ENCODE measurements at regions not wholly inside any gene's neighbourhood (a gene's known extent, or its start where the extent isn't known, plus 50 kb on each side); places are given as distances from the start of the nearest gene placed in this dataset.

DNA sequence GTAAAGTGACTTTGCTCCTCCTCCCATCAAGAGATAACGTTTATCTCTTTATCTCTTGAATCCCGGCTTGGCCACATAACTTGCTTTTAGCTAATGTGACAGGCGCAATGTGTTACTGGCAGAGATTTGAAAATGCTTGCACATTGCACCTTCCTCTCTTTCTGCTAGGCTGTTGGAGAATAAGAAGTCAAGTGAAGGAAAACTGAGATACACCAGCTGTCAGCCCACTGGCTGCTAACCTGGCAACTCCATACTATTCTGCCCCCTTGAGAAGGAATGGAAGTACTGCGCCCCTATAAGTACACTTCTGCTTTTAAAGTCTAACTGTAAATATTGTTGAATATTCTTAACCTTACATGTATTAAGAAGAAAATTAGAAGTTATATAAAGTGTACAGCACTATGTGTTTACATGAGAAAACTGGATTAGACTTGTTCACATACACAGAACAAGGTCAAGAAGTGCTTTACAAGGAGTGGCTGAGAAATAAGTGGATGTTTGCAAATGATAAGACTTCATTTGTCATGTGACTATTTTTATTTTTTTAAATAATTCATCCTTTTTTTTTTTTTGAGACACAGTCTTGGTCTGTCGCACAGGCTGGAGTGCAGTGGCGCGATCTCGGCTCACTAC, 424.5 kb upstream of the CTSO start:
- dilution Hi-C loops (cut with MboI; ENCODE audit: extremely low pct_ligation_motif_present, low sequenced_read_pairs) (no loop called here), intact Hi-C loops (cut with micrococcal nuclease) (loop anchor here (5.0 kb wide), 3 partner anchors 211 to 976 kb away; no protein-coding TSS in a partner anchor)
- ChIA-PET CTCF (interaction anchor here (0.6 to 2.1 kb wide), 7 partner anchors 17 to 974 kb away, joined by 3 to 16 read pairs (median 5); no protein-coding TSS in a partner anchor), POLR2A (no interaction called here)
- TF ChIP-seq, protein P1, sequence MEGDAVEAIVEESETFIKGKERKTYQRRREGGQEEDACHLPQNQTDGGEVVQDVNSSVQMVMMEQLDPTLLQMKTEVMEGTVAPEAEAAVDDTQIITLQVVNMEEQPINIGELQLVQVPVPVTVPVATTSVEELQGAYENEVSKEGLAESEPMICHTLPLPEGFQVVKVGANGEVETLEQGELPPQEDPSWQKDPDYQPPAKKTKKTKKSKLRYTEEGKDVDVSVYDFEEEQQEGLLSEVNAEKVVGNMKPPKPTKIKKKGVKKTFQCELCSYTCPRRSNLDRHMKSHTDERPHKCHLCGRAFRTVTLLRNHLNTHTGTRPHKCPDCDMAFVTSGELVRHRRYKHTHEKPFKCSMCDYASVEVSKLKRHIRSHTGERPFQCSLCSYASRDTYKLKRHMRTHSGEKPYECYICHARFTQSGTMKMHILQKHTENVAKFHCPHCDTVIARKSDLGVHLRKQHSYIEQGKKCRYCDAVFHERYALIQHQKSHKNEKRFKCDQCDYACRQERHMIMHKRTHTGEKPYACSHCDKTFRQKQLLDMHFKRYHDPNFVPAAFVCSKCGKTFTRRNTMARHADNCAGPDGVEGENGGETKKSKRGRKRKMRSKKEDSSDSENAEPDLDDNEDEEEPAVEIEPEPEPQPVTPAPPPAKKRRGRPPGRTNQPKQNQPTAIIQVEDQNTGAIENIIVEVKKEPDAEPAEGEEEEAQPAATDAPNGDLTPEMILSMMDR (IDR thresholded peaks at IDR 0.05; ENCODE audit: extremely low read depth in 1 of 2, insufficient read depth in 1 of 2, low read depth in 1 of 2, low read length in 2 of 2): peak; percentile 29 to 54
- no peak for TF ChIP-seq MYC (IDR thresholded peaks at IDR 0.05; ENCODE audit: low read depth, low read length)
- Histone ChIP-seq H3K9me1 (replicated peaks; ENCODE audit: control insufficient read depth, extremely low read depth, insufficient read depth, low read length) (no peaks in the 10 kb centered on the region), H3K27me3 (ENCODE audit: control insufficient read depth in 2 of 2, insufficient read depth in 2 of 2, low read length in 2 of 2) (no peaks in the 10 kb centered on the region), H4K20me1 (replicated peaks; ENCODE audit: control insufficient read depth, extremely low read depth, insufficient read depth, low read length) (no peaks in the 10 kb centered on the region), H3K4me3 (replicated peaks in 1 of 3; ENCODE audit: insufficient read depth in 1 of 3, low read depth in 1 of 3, low read length in 3 of 3) (no peak overlapping the region), H3K27ac (ENCODE audit: insufficient read depth, low read depth, low read length) (no peak overlapping the region), H3K79me2 (ENCODE audit: control insufficient read depth, insufficient read depth, low read length) (no peaks in the 10 kb centered on the region), H3K9ac (replicated peaks; ENCODE audit: extremely low read depth, insufficient read depth, low read length) (no peak overlapping the region), H3K4me1 (ENCODE audit: control insufficient read depth, extremely low read depth, insufficient read depth, low read length) (no peaks in the 10 kb centered on the region), H3K9me3 (replicated peaks; ENCODE audit: control insufficient read depth, insufficient read depth, low read length) (no peaks in the 10 kb centered on the region), H3K36me3 (ENCODE audit: control insufficient read depth in 2 of 2, extremely low read depth in 1 of 2, insufficient read depth in 2 of 2, low read length in 2 of 2) (no peaks in the 10 kb centered on the region), H2AFZ (ENCODE audit: low read depth, low read length) (no peak overlapping the region), H3K4me2 (ENCODE audit: insufficient read depth, low read length) (no peak overlapping the region)
- DNase-seq (ENCODE audit: low read depth, low spot score) (peak; percentile 56), FAIRE-seq (no peak)
- no TSS peak for BruUV-seq (replicated peaks)

DNA sequence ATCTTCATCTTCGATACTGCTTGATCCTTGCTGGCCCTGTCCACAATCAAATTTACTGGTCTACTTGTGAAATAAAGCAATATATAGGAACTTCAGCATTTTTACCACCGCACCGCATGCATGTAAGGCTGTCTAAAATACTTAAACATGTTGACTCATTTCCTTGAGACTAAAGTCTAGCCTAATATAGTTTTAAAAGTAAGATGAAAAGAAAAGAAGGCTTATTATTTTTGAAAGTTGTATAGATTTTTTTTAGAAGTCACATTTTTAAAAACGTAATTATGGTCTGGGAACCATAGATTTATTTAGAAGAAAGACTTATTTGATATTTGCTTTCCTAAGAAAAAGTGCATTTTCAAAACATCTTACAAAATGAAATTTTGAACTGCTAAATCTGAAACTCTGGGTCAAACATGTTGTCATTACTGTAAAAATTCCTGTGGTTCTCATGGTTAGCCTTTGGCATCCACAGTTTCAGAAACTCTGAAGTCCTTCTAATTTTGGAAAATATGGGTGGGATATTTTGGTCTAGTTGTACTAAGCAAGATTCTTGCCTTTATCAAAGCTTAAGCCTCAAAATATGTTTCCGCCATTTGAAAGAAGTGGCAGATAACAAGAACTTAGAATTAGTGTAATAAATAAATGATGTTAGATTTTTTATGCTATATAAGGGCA, 423.5 kb upstream of the CTSO start:
- H3K36me3 ChIP-seq (ENCODE audit: control insufficient read depth in 2 of 2, extremely low read depth in 1 of 2, insufficient read depth in 2 of 2, low read length in 2 of 2): no peaks in the 10 kb centered on the region
- no peaks in the 10 kb centered on the region for H3K9me3 ChIP-seq (replicated peaks; ENCODE audit: control insufficient read depth, insufficient read depth, low read length)
- DNase-seq (ENCODE audit: low read depth, low spot score) (no peak), FAIRE-seq (no peak)
- H3K4me3 ChIP-seq (replicated peaks in 1 of 3; ENCODE audit: insufficient read depth in 1 of 3, low read depth in 1 of 3, low read length in 3 of 3): no peak overlapping the region
- H3K4me1 ChIP-seq (ENCODE audit: control insufficient read depth, extremely low read depth, insufficient read depth, low read length): no peaks in the 10 kb centered on the region
- H3K79me2 ChIP-seq (ENCODE audit: control insufficient read depth, insufficient read depth, low read length): no peaks in the 10 kb centered on the region
- no peak for TF ChIP-seq FOS (IDR thresholded peaks at IDR 0.05; ENCODE audit: borderline replicate concordance, insufficient read depth, low read length)
- TF ChIP-seq, protein P2, sequence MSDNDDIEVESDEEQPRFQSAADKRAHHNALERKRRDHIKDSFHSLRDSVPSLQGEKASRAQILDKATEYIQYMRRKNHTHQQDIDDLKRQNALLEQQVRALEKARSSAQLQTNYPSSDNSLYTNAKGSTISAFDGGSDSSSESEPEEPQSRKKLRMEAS (IDR thresholded peaks at IDR 0.05; ENCODE audit: insufficient read depth, insufficient read length): no peak
- no peak for TF ChIP-seq MYC (IDR thresholded peaks at IDR 0.05; ENCODE audit: low read depth, low read length)
- TF ChIP-seq JUN (IDR thresholded peaks at IDR 0.05; ENCODE audit: borderline replicate concordance, insufficient read depth, insufficient read length, low read depth): no peak
- TF ChIP-seq POLR2A (IDR thresholded peaks at IDR 0.05; ENCODE audit: low read depth, low read length): no peak
- no peak for TF ChIP-seq POLR2AphosphoS5 (IDR thresholded peaks at IDR 0.05; ENCODE audit: insufficient read depth, low read depth, low read length)
- TF ChIP-seq GATA2 (IDR thresholded peaks at IDR 0.05; ENCODE audit: insufficient read depth, insufficient read length, low read depth, low read length): no peak
- no peak for TF ChIP-seq EZH2 (IDR thresholded peaks at IDR 0.05; ENCODE audit: borderline replicate concordance, low read depth, low read length, severe bottlenecking)
- TF ChIP-seq, protein P1 (IDR thresholded peaks at IDR 0.05; ENCODE audit: extremely low read depth in 1 of 2, insufficient read depth in 1 of 2, low read depth in 1 of 2, low read length in 2 of 2): no peak
- no peaks in the 10 kb centered on the region for H4K20me1 ChIP-seq (replicated peaks; ENCODE audit: control insufficient read depth, extremely low read depth, insufficient read depth, low read length)
- ChIA-PET CTCF (interaction anchor here (0.9 to 2.1 kb wide), 5 partner anchors 16 to 973 kb away, joined by 3 to 16 read pairs (median 6); no protein-coding TSS in a partner anchor), POLR2A (no interaction called here)
- intact Hi-C loops (cut with micrococcal nuclease): loop anchor here (5.0 kb wide), 3 partner anchors 210 to 975 kb away; no protein-coding TSS in a partner anchor
- no TSS peak for BruUV-seq (replicated peaks)
- H2AFZ ChIP-seq (ENCODE audit: low read depth, low read length): no peak overlapping the region
- H3K27ac ChIP-seq (ENCODE audit: insufficient read depth, low read depth, low read length): no peak overlapping the region
- no peaks in the 10 kb centered on the region for H3K27me3 ChIP-seq (ENCODE audit: control insufficient read depth in 2 of 2, insufficient read depth in 2 of 2, low read length in 2 of 2)
- H3K9me1 ChIP-seq (replicated peaks; ENCODE audit: control insufficient read depth, extremely low read depth, insufficient read depth, low read length): no peaks in the 10 kb centered on the region
- no peak overlapping the region for H3K4me2 ChIP-seq (ENCODE audit: insufficient read depth, low read length)
- dilution Hi-C loops (cut with MboI; ENCODE audit: extremely low pct_ligation_motif_present, low sequenced_read_pairs): no loop called here
- no peak overlapping the region for H3K9ac ChIP-seq (replicated peaks; ENCODE audit: extremely low read depth, insufficient read depth, low read length)

Measured in endothelial cell of umbilical vein (primary cell).